ENCODE measurements at regions not wholly inside any gene's neighbourhood (a gene's known extent, or its start where the extent isn't known, plus 50 kb on each side); places are given as distances from the start of the nearest gene placed in this dataset.
"Not testable (repeated sequence)": the region's sequence is repeated elsewhere in the genome, so short reads cannot be mapped to it uniquely, and the experiment has no call there.

GRCh38 chr14:87286826-87287225, 706.2 kb downstream of the GALC start:
- no peak for DNase-seq

- no peak for DNase-seq
Observed at GRCh38 chr14:87286191-87286590, 706.8 kb downstream of the GALC start.

- no peak for DNase-seq
Observed at GRCh38 chr14:87285506-87285905, 707.5 kb downstream of the GALC start.

DNA sequence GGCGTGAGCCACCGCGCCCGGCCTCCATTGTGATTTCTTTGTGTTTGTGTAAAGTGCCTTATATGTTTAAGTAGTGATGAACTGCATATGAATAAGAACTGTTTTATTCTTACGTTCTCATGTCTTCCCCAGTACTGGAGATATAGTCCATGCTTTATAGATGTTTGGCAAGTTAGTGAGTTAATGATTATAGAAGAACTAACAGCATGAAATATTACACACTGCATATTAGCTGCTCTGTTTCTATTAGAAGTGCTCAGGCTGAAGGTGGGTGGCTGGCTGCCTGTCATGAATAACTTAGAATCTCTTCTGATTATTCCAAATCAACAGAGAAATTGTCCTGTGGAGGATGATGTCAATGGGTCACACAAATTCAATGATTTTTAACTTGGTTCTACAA, 709.4 kb downstream of the GALC start:
- DNase-seq = no peak

- no peak for DNase-seq
Observed at GRCh38 chr14:87282266-87282665, 710.7 kb downstream of the GALC start.

GRCh38 chr14:87278415-87278814, 714.6 kb downstream of the GALC start:
- no peak for DNase-seq

DNA sequence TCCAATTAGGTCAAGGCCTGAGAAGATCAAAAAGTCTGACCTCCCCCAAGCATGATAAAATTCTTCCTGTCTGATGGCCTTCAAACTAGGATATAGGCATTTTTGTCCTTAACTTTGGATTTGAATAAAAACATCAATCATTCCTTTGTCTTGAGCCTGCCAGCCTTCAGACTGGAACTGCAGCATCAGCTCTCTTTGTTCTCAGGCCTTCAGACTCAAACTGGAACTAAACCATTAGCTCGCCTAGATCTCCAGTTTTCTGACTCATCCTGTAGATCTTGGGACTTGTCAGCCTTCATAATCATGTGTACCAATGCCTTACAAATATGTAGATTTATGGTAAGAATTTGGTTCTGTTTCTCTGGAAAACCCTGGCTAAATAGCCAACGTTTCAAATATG, 721.7 kb downstream of the GALC start:
- no peak for DNase-seq

DNA sequence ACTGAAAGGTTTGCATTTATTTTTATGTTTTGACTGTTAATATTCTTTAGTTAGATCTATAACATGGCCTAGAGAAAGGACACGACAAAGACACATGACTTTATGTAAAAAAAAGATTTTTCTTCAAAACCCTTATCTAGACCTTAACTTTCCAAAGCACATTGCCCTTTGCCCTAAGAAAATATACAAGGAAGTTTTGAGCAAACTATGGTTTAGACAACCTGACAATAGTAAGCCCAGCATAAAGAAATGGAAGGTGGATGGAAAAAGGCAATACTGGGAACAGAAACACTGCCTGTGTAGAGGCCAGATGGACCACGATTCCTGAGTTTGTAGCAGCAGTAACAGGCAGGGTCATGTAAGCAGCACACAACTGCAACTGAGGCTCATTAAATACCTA, 724.0 kb downstream of the GALC start:
- no peak for DNase-seq

DNA sequence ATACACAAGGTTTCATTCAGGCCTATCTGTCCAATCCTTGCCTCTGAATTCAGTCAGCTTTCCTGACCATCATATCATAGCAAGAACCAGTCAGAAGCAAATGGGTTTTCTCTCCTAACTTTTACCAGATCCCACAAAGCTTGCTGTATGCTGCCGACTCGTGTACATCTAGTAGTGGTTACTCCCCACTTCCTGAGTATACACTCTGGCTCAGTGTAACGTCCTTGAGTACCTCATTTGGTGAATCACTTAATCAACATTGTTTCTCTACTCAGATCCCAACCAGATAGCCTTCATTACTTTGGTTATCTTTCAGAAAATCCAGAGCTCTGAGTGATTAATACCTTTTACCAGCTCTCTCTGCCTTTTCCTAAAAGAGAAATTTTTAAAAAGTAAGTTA, 728.2 kb downstream of the GALC start:
- DNase-seq = no peak

DNA sequence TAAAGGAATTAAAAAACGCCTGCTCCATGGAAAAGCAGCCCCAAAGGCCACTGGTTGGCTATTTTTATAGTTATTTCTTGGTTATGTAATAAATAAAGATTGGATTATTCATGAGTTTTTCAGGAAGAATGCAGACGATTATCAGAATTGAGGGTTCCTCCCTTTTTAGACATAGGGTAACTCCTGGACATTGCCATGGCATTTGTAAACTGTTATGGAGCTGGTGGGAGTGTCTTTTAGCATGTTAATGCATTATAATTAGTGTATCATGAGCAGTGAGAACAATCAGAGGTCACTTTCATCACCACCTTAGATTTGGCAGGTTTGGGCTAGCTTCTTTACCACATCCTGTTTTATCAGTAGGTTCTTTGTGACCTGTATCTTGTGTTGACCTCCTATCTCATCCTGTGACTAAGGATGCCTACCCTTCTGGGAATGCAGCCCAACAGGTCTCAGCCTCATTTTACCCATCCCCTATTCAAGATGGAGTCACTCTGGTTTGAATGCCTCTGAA, 728.7 kb downstream of the GALC start:
- no peak for DNase-seq

GRCh38 chr14:87261621-87262020, 731.4 kb downstream of the GALC start:
- no peak for DNase-seq

GRCh38 chr14:87260460-87260859, 732.5 kb downstream of the GALC start:
- DNase-seq = no peak

DNA sequence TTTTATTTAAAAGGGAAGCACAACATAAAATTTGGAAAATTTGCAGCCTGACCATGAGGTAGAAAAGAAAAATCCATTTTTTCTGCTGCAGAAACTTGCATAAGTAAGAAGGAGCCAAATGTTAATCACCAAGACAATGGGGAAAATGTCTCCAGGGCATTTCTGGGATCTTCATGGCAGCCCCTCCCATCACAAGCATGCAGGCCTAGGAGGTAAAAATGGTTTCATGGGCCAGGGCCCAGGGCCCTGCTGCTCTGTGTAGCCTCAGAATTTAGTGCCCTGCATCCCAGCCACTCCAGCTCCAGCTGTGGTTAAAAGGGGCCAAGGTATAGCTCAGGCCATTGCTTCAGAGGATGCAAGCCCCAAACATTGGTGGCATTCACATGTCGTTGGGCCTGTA, 735.6 kb downstream of the GALC start:
- DNase-seq = no peak

DNA sequence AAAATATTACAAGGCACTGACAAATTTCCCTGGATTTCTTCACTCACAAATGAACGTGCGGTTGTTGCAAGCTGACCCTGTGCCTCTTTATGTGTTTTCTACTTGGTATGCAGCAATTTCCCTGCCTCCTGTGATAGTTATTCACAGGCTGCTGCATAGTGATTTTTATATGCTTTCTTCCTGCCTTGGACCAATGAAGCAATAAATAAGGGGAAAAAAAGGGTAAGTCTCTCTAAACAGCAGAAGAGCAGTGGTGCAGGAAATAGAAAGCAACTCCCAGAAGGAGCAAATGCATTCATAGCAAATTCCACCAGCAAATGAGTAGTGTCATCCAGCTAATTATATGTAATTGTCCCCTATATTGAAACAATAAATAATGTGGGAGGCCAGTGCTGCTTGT, 737.9 kb downstream of the GALC start:
- DNase-seq = no peak

GRCh38 chr14:87254331-87254874, 738.6 kb downstream of the GALC start:
- no peak for DNase-seq

DNA sequence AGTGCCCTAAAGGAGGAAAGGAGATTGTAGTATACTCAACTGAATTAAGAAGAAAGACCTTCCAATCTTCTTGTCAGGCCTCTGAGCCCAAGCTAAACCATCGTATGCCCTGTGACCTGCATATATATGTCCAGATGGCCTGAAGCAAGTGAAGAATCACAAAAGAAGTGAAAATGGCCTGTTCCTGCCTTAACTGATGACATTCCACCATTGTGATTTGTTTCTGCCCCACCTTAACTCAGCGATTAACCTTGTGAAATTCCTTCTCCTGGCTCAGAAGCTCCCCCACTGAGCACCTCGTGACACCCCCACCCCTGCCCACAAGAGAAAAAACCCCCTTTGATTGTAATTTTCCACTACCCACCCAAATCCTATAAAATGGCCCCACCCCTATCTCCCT, 739.2 kb downstream of the GALC start:
- not testable (repeated sequence) for DNase-seq

GRCh38 chr14:87252103-87252502, 740.9 kb downstream of the GALC start:
- no peak for DNase-seq

- DNase-seq = no peak
Observed at GRCh38 chr14:87251011-87251410, 742.0 kb downstream of the GALC start.

DNA sequence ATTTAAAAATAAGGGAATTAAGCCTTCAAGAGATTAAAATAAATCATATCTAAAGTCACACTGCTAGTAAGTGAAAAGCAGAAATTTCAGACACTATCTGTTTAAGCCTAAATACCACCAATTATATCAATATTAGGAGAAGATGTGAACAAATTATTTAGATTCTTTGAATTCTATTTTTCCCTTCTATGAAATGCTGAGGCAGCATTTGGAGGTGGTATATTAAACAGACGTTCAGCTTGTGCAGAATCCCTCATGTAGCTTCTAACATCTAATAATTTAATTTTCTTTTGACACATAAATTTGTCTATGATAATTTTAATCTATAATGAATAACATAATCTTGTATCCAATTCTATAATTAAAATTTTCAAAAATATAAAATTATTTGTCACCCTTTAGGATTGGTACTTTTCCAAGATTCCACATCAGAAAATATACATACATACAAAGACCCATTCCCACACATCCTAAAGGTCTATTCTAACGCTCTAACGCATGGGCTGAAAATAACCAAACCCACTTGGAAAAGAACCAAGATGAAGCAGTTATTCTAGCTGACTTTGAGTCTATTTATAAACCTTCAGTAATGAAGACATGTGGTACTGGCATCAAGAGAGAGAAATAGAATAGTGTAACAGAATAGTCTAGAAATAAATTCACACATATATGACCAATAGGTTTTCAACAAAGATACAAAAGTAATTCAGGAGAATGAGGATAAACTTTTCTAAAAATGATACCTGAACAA, 751.8 kb downstream of the GALC start:
- no peak for DNase-seq

GRCh38 chr14:87240319-87240718, 752.7 kb downstream of the GALC start:
- not testable (repeated sequence) for DNase-seq

GRCh38 chr14:87233806-87234384, 759.1 kb downstream of the GALC start:
- no peak for DNase-seq

GRCh38 chr14:87233266-87233665, 759.7 kb downstream of the GALC start:
- no peak for DNase-seq

GRCh38 chr14:87231336-87232026, 761.5 kb downstream of the GALC start:
- DNase-seq = no peak

- DNase-seq = no peak
Observed at GRCh38 chr14:87230726-87231125, 762.3 kb downstream of the GALC start.

Data from eye (tissue), 1 donor.